ENCODE measurements at regions not wholly inside any gene's neighbourhood (a gene's known extent, or its start where the extent isn't known, plus 50 kb on each side); places are given as distances from the start of the nearest gene placed in this dataset.

- TF ChIP-seq EZH2 (IDR thresholded peaks at IDR 0.05; ENCODE audit: borderline replicate concordance, low read depth, low read length, poor library complexity, severe bottlenecking) = no peak
- no peak for TF ChIP-seq CTCF (conservative IDR thresholded peaks at IDR 0.05; ENCODE audit: low read depth, low read length)
Measured at GRCh38 chr14:43039881-43040280, 1433.2 kb downstream of the LRFN5 start.
